ENCODE measurements at regions not wholly inside any gene's neighbourhood (a gene's known extent, or its start where the extent isn't known, plus 50 kb on each side); places are given as distances from the start of the nearest gene placed in this dataset.

DNA sequence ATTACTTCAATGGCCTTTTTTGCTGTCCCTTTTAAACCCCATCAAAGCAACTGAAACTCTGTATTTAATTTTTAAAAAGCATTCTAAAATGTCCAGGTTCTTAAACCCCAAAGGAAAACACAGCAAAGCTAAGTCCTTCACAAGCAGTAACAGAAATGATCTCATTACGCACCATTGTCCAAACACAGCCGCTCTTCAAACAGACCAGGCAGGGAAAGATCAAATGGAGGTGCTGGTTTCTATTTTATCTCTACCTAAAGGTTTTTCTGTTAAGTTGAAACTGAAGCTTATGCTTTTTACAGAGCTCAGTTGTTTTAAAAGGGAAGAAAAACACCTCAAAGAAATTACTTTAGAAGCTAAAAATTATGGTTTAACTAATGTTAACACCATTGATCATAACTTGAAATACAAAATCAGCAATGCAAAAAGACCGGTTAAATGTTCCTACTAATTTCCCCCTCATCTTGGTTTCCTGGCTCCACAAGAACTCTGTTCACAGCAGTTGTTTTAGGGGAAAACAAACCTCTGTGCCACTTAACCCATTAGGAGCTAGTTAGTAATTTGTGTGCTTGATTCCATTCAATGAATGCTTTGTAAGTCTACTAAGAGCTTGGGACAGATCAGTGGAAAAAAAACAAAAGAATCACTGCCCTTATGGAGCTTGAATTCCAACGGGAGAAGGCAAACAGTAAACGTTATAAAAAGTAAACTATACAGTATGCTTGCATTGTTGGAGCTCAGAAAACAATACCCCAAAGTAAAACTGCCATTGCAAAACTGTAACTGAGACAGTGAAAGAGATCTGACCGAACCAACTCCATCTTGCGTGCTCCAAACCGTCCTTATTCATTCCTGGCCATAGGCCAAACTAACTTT is 87.4 kb downstream of the CD24 start (continued):
- no peak for TF ChIP-seq JUN (IDR thresholded peaks at IDR 0.05; ENCODE audit: borderline replicate concordance, low read depth, low read length)
- no peak for TF ChIP-seq JUN (CRISPR knock-in tag; IDR thresholded peaks at IDR 0.05; ENCODE audit: borderline replicate concordance)
- no peak for TF ChIP-seq ZBTB8A (IDR thresholded peaks at IDR 0.05; ENCODE audit: partially characterized antibody)
- no peak for TF ChIP-seq HLTF (IDR thresholded peaks at IDR 0.05)
- TF ChIP-seq ZNF584 (CRISPR knock-in tag; IDR thresholded peaks at IDR 0.05; ENCODE audit: low read depth): peak; percentile 97
- no peak for TF ChIP-seq EZH2 (IDR thresholded peaks at IDR 0.05; ENCODE audit: borderline replicate concordance, low read depth, low read length)
- no peak for TF ChIP-seq POLR2AphosphoS2 (IDR thresholded peaks at IDR 0.05; ENCODE audit: low read length)
- TF ChIP-seq SOX6 (IDR thresholded peaks at IDR 0.05): no peak
- TF ChIP-seq MAFG (tag; conservative IDR thresholded peaks at IDR 0.05): no peak
- TF ChIP-seq ZNF263 (CRISPR knock-in tag; IDR thresholded peaks at IDR 0.05; ENCODE audit: borderline replicate concordance): no peak
- peak; percentile 97 for TF ChIP-seq ZNF589 (CRISPR knock-in tag; IDR thresholded peaks at IDR 0.05; ENCODE audit: low read depth)
- no peak for TF ChIP-seq SREBF1 (IDR thresholded peaks at IDR 0.05; ENCODE audit: borderline replicate concordance, low read depth, low read length)
- TF ChIP-seq NFYB (IDR thresholded peaks at IDR 0.05; ENCODE audit: extremely low read depth, insufficient read length): no peak
- TF ChIP-seq FUS (optimal IDR thresholded peaks at IDR 0.05; ENCODE audit: low read depth, low read length): no peak
- peak in 1 of 2 experiments; percentile 90; a peak in 2 of 4 replicates for TF ChIP-seq TEAD1 (CRISPR knock-in tag; IDR thresholded peaks at IDR 0.05)
- no peak for TF ChIP-seq CSDE1 (IDR thresholded peaks at IDR 0.05)
- 0 out of 2 replicates have a peak, but pooled peaks have one; percentile 28 for TF ChIP-seq ZSCAN32 (CRISPR knock-in tag; IDR thresholded peaks at IDR 0.05)
- no peak for TF ChIP-seq COPS2 (conservative IDR thresholded peaks at IDR 0.05)
- TF ChIP-seq ZKSCAN3 (CRISPR knock-in tag; IDR thresholded peaks at IDR 0.05): peak; percentile 54; the same call in 1 of the 2 replicates
- no peak for TF ChIP-seq ZNF143 (CRISPR knock-in tag; IDR thresholded peaks at IDR 0.05)
- no peak for TF ChIP-seq MCM7 (IDR thresholded peaks at IDR 0.05)
- TF ChIP-seq, protein P1, sequence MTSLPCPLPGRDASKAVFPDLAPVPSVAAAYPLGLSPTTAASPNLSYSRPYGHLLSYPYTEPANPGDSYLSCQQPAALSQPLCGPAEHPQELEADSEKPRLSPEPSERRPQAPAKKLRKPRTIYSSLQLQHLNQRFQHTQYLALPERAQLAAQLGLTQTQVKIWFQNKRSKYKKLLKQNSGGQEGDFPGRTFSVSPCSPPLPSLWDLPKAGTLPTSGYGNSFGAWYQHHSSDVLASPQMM (CRISPR knock-in tag; IDR thresholded peaks at IDR 0.05): no peak
- TF ChIP-seq CHD1 (IDR thresholded peaks at IDR 0.05; ENCODE audit: low read length): no peak
- TF ChIP-seq XRCC4 (IDR thresholded peaks at IDR 0.05; ENCODE audit: extremely low read depth, insufficient read depth, insufficient read length): no peak
- peak in 1 of 3 experiments; percentile 23; a peak in 1 of 6 replicates for TF ChIP-seq ZBTB11 (CRISPR knock-in tag; IDR thresholded peaks at IDR 0.05)
- TF ChIP-seq HMG20B (CRISPR knock-in tag; IDR thresholded peaks at IDR 0.05): no peak
- TF ChIP-seq ZNF507 (tag; conservative IDR thresholded peaks at IDR 0.05): peak; percentile 53

All from K562 (cell line).